Amniotic stem cell (primary cell): ENCODE measurements at regions not wholly inside any gene's neighbourhood (a gene's known extent, or its start where the extent isn't known, plus 50 kb on each side); places are given as distances from the start of the nearest gene placed in this dataset.

Experiments
- DNase-seq: peaks from one replicate; lab custom pipeline; 2025; lab: John Stamatoyannopoulos, UW

GRCh38 chr15:62444104-62445022 is 279.3 kb upstream of the C2CD4B start:
- peak; percentile 83 for DNase-seq

GRCh38 chr15:62445244-62445643 is 280.2 kb upstream of the C2CD4B start:
- no peak for DNase-seq

- DNase-seq: no peak
Measured at GRCh38 chr15:62446984-62447383, 281.9 kb upstream of the C2CD4B start.

- no peak for DNase-seq
Measured at GRCh38 chr15:62447742-62448141, 282.7 kb upstream of the C2CD4B start.

- DNase-seq: no peak
Measured at GRCh38 chr15:62449638-62450037, 284.6 kb upstream of the C2CD4B start.

- DNase-seq: no peak
Measured at GRCh38 chr15:62450061-62450460, 285.0 kb upstream of the C2CD4B start.

- DNase-seq: no peak
Measured at GRCh38 chr15:62452026-62452425, 286.9 kb upstream of the C2CD4B start.

- no peak for DNase-seq
Measured at GRCh38 chr15:62452667-62453066, 287.6 kb upstream of the C2CD4B start.

- DNase-seq: no peak
Measured at GRCh38 chr15:62453375-62453774, 288.3 kb upstream of the C2CD4B start.

- DNase-seq: peak; percentile 46
Measured at GRCh38 chr15:62453981-62454380, 288.9 kb upstream of the C2CD4B start.

DNA sequence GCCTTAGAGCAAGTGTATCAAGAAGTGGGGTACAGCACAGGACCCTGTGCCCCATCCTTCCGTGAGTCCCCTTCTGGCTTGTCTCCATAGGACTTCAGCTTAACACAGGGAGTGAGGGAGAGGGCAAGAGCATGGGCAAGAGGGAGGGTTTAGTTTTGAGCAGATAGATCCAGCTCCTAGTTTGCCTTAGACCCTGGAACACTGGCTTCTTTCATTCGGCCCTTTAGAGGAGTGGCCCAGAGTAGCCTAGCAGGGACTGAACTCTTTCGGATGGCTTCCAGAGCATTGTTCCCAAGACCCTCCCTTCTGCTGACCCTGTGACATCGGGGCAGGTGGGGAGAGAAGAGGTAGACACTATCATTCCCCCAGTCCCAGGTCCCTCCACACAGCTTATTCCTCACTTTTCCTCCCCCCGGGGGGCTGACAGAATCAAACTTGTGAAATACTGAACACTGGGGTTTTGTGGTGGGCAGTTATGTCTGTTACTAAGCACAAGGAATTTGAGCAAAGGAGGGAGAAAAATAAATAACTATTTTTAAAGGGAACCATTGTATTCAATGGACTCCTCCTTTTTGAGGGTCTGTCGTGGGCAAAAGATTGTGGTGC is 289.6 kb upstream of the C2CD4B start:
- no peak for DNase-seq

GRCh38 chr15:62455441-62455921 is 290.4 kb upstream of the C2CD4B start:
- no peak for DNase-seq

GRCh38 chr15:62456011-62456920 is 291.2 kb upstream of the C2CD4B start:
- DNase-seq: no peak

DNA sequence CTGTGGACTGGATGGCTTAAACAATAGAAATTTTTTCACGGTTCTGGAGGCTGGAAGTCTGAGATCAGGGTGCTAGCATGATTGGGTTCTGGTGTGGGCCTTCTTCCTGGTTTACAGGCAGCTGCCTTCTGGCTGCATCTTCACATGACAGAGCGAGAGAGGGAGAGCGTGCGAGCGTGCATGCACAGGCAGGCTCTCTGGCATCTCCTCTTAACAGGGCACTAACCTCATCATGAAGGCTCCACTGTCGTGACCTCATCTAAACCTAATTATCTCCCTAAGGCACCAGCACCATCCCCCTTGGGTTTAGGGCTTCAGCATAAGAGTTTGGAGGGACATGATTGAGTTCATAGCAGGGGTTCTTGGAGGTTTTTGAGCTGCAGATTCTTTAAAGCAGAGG is 292.0 kb upstream of the C2CD4B start:
- no peak for DNase-seq

- no peak for DNase-seq
Measured at GRCh38 chr15:62459875-62460274, 294.8 kb upstream of the C2CD4B start.

DNA sequence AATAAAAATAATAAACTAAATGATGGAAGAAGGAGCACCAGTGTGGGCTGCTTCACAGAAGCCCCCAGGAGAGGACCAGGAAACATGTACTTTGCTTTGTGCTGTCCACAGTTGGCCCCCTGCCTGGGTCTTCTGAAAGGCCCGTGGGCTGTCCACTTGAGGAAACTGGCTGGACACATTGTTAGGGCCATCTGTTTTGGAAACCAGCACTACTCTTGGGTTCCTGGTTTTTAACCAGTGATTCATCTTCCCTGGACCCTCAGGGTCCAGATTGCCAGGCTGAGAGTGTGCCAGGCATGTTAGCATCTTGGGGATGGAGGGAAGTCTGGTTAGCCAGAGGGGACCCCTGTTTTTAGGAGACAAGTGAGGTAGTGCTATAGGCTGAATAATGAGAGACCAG is 297.2 kb upstream of the C2CD4B start:
- no peak for DNase-seq

DNA sequence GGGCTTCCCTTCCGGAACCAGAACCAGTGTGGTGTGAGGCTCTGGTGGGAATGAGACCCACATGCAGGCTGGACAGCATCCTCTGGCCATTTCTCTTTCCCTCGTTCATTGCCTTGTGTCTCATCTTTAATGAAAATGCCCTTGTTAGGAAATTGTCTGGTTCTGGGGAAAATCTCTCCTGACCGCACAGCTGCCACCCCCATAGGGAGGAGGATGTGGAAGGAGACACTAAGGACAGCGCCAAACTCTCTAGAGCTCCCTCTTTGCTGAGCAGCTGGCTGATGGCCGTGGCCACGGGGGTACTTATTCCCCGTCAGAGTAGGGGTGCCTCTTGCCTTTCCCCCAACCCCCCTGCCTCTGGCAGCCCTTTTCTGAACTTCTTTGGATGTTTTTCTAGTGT is 297.6 kb upstream of the C2CD4B start:
- DNase-seq: no peak

DNA sequence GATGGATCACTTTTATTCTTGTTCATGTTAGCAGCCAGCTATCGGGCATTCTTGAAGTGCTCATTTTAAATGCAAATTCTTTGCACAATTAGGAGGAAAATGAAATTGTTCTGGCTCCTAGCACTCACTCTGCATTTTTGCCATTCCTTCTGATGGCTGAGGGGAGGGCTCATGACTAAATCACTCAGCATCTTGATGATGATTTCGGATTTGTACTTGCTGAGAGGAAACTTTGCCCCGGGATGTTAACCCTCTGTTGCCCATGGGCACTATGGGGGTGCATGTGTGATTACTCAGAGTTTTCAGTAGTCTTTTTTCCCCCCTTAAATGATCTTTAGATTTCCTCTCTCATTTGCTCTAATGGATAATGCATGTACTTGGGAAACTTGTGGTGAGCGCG is 299.6 kb upstream of the C2CD4B start:
- peak; percentile 48 for DNase-seq

- DNase-seq: no peak
Measured at GRCh38 chr15:62465173-62465572, 300.1 kb upstream of the C2CD4B start.

DNA sequence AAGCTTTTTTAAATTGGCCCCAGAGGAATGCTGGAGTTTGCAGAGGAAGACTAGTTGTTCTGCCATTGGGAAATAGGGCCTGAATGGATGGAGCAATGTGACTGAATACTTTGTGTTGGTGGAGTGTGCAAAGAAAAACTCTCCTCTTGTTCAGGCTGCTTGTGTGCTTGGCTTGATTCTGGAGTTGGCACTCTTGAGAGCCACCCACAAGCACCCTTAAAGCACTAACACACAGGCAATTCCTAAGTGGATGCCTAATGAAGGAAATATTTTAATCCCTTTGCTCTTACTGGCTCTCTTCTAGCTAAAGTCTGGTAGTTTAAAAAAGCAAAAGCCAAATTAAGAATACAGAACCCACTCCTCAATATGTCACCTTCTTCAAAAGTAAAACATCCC is 304.4 kb upstream of the C2CD4B start:
- DNase-seq: no peak

GRCh38 chr15:62469874-62470688 is 305.0 kb upstream of the C2CD4B start:
- peak; percentile 62 for DNase-seq
